Stimulated activated CD8-positive, alpha-beta memory T cell treated with anti-CD3 and anti-CD28 coated beads, Interleukin-7, amount 100 ng/mL, for 48 hours (primary cell): ENCODE measurements at regions not wholly inside any gene's neighbourhood (a gene's known extent, or its start where the extent isn't known, plus 50 kb on each side); places are given as distances from the start of the nearest gene placed in this dataset.

Source experiments
- DNase-seq, 2 donors: peaks; one replicate each; pipeline ENCODE4 v3.0.0-alpha.2; 2020; ENCODE audit warnings: low read depth in 1 of 2; ENCODE audit errors: extremely low read depth in 1 of 2

GRCh38 chr9:16128003-16128402 lies 575.2 kb downstream of the CCDC171 start:
- no peak for DNase-seq

DNA sequence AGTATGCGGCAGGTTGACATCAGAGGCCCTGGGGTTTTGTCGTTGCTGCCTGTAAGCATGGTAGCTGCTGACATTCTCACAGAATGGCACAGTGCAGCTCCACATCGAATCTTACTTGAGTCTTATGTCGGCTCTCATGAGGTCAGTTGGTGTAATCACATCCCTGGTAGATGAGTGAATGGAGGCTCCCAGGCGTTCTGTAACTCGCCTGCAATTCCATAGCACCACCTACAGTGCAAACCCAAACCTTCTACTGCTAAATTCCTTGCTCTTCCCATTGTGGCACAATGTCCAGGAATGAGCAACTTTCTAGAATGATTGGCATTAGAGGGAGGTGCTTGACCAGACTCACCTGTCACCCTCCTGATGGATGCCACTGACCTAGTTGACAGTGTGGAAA lies 578.4 kb downstream of the CCDC171 start:
- DNase-seq = no peak

DNA sequence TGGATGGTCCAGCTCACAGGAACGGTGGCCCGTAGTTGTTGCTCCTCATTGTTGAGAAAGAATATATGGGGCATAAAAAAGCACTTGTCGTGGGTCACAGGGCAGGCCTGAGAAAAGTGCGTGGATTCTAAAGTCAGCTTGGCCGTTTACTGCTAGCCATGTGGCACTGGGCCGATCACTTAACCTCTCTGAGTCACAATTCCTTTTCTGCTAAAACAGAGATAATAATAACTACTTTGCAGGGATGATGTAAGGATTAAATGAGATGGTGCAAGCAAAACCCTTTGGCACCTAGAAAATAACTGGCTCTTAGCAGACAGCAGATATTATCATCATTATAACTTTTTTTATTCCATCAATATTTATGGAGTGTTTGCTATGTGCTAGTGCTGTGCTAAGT lies 579.7 kb downstream of the CCDC171 start:
- no peak for DNase-seq

DNA sequence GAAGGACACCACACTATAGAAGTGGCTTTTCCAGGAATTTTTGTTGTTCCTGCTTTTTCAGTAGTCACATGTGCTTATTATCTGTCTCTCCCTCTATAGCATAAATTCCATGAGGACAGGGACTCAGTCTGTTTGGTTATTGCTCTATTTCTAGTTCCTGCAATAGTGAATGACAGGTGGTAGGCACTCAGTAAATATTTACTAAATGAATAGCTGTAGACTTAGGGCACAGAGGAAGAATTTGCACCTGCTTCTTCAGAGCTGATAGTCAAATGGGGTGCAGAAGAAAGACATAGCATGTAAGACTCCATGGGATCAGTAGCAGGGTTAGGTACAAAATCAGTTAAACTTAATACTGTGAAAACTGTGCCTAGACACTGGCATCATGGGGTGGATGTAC lies 580.2 kb downstream of the CCDC171 start:
- DNase-seq = no peak

DNA sequence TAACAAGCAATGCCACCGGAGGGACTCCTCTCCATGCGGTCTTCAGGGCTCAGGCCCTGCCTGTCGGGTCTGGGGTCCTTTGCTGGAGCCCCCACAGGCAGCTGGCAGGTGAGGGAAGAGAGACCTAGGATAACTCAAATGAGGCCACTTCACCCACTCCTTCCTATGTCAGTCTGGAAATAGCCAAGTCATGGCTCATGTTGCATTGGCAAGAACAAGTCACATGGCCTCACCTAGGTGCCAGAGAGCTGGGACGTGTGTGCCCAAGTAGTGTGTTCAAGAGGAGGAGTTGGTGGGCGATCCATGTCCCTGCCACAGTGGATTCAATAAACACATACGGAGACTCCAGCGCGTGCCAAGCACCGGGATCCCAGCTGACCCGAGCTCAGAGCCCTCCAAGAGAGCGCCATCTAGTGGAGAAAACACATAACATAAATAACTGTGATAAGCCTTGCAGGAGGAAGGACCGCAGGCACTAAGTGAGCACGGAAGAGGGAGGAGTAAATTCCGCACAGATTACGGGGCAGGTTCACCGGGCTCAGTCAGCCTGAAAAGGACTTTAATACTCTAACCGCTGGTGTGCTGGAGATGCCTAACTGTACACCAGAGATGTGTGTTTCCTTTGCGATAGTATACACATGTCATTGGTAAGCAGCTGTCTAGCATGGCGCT lies 580.8 kb downstream of the CCDC171 start:
- no peak for DNase-seq

DNA sequence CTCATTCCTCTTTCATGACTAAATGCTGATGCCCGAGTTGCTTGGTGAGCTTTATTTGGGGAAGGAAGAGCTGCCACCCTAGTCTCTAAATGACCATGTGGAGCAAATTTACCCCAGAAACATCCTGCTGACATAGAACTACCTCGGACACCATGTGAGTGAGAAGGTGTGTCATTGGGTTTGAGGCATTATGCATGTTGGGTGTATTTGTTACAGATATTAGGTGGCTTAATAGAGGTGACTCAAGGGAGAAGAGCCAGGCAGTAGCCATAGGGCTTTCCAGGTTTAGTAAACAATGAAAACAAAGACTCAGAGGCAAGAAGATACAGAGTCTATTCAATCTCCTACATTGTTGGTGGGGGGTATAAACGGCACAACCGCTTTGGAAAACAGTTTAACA lies 581.5 kb downstream of the CCDC171 start:
- no peak for DNase-seq

- no peak for DNase-seq
Observed at GRCh38 chr9:16135968-16136367, 583.1 kb downstream of the CCDC171 start.

DNA sequence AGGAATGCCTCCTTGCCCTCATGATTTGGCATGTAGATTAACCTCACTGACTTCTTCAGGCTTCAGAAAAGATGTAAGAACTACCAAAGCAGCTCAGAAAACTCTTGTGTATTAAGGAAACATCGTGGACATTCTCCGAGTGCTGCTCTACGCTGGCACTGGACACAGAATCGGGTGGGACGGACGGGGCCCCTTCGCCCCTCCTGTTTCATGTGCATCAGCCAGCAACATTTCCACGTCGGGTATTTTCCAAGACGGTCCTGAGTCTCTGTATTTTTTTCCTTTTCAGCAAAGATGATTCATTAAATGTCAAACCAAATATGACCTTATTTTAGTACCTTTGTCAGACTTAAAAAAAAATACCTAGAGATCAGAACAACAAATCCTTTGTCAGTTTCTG lies 583.6 kb downstream of the CCDC171 start:
- no peak for DNase-seq

DNA sequence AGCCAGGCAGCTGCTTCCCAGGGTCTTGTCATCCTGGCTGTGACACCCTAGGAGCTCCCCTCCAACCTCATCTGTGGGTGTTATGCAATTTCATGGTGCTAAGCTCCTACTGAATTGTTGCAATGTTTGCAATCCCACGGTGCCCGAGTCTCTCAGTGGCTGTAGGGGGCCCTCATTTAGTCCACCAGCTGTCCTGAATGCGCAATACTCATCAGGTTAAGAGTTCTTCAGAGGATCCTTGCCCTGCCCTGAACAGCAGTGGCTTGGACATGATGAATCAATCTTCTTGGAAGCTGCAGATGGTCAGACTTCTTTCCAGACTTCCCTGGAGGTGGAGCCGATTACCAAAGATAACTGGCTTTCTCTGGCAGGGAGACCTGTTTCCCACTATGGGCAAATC lies 584.1 kb downstream of the CCDC171 start:
- DNase-seq = no peak

- no peak for DNase-seq
Observed at GRCh38 chr9:16138561-16139491, 586.0 kb downstream of the CCDC171 start.

DNA sequence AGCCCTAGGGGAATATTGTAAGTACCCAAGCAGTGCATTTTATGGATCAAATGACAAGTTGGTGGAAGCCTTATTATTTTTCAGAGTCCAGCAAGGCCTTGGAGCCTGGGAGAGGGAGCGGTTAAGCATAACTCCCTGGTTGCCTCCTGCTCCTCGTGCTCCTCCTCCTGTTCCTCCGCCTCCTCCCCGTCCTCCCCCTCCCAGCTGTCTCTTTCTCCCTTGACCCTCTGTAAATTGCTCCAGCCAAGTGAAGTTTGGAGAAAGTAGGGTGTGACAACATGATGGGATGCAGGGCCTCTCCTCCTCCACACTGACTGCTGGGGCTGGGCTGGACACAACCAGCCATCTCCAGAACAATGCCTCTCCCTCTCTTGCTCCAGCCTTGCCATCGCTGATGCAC lies 586.9 kb downstream of the CCDC171 start:
- DNase-seq = no peak

DNA sequence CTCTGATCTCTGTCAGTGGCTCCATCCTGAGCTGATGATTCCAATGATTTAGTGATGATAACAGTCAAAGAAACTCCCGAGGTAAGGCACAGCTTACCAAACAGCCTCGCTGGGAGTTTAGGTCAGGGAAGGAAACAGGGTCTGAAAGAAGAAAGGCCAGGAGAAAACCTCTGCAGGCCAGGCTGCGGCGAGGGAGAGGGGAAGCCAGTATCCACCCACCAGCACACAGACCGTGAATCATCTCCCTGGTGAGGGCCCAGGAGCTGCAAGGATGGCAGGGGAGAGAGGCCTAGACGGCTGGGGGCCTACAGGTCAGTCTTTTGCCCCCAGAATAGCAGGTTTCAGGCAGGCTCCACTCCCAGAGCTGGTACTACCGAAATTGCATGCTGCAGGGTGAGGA lies 590.5 kb downstream of the CCDC171 start:
- DNase-seq = no peak

GRCh38 chr9:16143947-16144890 lies 591.4 kb downstream of the CCDC171 start:
- no peak for DNase-seq

GRCh38 chr9:16145196-16145950 lies 592.5 kb downstream of the CCDC171 start:
- DNase-seq = no peak

GRCh38 chr9:16147726-16148125 lies 594.9 kb downstream of the CCDC171 start:
- no peak for DNase-seq

GRCh38 chr9:16150501-16150900 lies 597.7 kb downstream of the CCDC171 start:
- no peak for DNase-seq

GRCh38 chr9:16150938-16151650 lies 598.3 kb downstream of the CCDC171 start:
- DNase-seq = no peak

GRCh38 chr9:16152276-16153101 lies 599.6 kb downstream of the CCDC171 start:
- DNase-seq = no peak

DNA sequence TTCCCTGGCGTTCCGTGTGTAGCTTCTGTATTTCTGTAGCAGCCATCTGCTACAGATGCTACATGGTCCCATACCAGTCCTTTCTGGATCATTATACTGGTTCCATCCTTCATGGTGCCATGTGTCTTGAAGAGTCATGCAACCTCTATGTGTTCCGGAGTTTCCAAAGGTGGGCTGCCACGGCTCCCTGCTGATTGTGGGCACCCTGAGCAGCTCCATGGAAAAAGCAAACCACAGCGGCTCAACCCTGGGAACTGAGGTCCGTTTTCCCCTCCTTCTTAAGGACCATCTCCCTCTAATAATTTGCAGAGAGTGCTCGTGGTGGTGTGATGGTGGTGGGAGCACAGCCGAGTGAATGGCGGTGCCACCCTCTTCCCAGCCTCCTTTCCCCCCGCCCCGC lies 600.4 kb downstream of the CCDC171 start:
- no peak for DNase-seq
